Lung microvascular endothelial cell (primary cell): ENCODE measurements at regions not wholly inside any gene's neighbourhood (a gene's known extent, or its start where the extent isn't known, plus 50 kb on each side); places are given as distances from the start of the nearest gene placed in this dataset.

ENCODE experiments used
- DNase-seq, 2 donors: peaks; one replicate each; pipeline versions ENCODE4 v3.0.0 to v3.0.0-alpha.2; 2010; ENCODE audit warnings: low read depth in 2 of 2

GRCh38 chr1:75668813-75669212, 55.7 kb upstream of the ACADM start:
- no peak for DNase-seq

GRCh38 chr1:75671708-75672107, 52.8 kb upstream of the ACADM start:
- DNase-seq: no peak

GRCh38 chr1:75672108-75672507, 52.4 kb upstream of the ACADM start:
- no peak for DNase-seq

- peak in 1 of 2 donors; percentile 53 for DNase-seq
These were observed 51.7 kb upstream of the ACADM start for GRCh38 chr1:75672528-75673393.

GRCh38 chr1:75673399-75673798, 51.1 kb upstream of the ACADM start:
- DNase-seq: no peak

GRCh38 chr1:75673885-75674284, 50.6 kb upstream of the ACADM start:
- DNase-seq: no peak
